NT2/D1 (cell line): ENCODE measurements at regions not wholly inside any gene's neighbourhood (a gene's known extent, or its start where the extent isn't known, plus 50 kb on each side); places are given as distances from the start of the nearest gene placed in this dataset.

Source experiments
- DNase-seq: peaks from one replicate; pipeline ENCODE4 v3.0.0-alpha.2; 2011; ENCODE audit warnings: low read depth, low spot score
- H3K27me3 ChIP-seq: 2 replicates; pipeline ENCODE4 v1.6.0; 2011; ENCODE audit warnings: mild to moderate bottlenecking; ENCODE audit not compliant: insufficient read length, insufficient read depth
- H3K36me3 ChIP-seq: 2 replicates; pipeline ENCODE4 v1.6.1; 2011; ENCODE audit warnings: mild to moderate bottlenecking, low read length, mixed read lengths; ENCODE audit not compliant: insufficient read depth, insufficient read length
- H3K4me1 ChIP-seq: 2 replicates; pipeline ENCODE4 v1.5.1; 2011; ENCODE audit not compliant: insufficient read depth, insufficient read length
- H3K4me3 ChIP-seq: 2 replicates; pipeline ENCODE4 v1.5.1; 2011; ENCODE audit warnings: low read depth; ENCODE audit not compliant: insufficient read length
- H3K9ac ChIP-seq: 2 replicates; pipeline ENCODE4 v1.6.0; 2011; ENCODE audit warnings: low read depth; ENCODE audit not compliant: insufficient read length
- H3K9me3 ChIP-seq: 2 replicates; pipeline ENCODE4 v1.5.1; 2011; ENCODE audit warnings: mild to moderate bottlenecking, low read length; ENCODE audit not compliant: insufficient read depth
- SUZ12 ChIP-seq: IDR thresholded peaks from 2 replicates; pipeline ENCODE4 v1.6.1; 2011; ENCODE audit not compliant: insufficient read length, insufficient read depth; ENCODE audit errors: extremely low read depth
- YY1 ChIP-seq: IDR thresholded peaks from 2 replicates; pipeline ENCODE4 v1.6.1; 2011; ENCODE audit not compliant: insufficient read length, insufficient read depth
- ZNF274 ChIP-seq: IDR thresholded peaks from 2 replicates; pipeline ENCODE4 v1.6.1; 2011; ENCODE audit warnings: mild to moderate bottlenecking, low read depth, low read length

- TF ChIP-seq ZNF274 = no peak
- no peak for TF ChIP-seq SUZ12
- TF ChIP-seq YY1 = no peak
- Histone ChIP-seq H3K9ac (no peak overlapping the region), H3K4me3 (no peak overlapping the region), H3K27me3 (no peaks in the 10 kb centered on the region), H3K36me3 (no peaks in the 10 kb centered on the region), H3K9me3 (no peaks in the 10 kb centered on the region), H3K4me1 (no peaks in the 10 kb centered on the region)
- DNase-seq = no peak
Observed at GRCh38 chr22:48619721-48620120, 1208.0 kb downstream of the BRD1 start.

GRCh38 chr22:48618326-48618725 is 1209.3 kb downstream of the BRD1 start:
- TF ChIP-seq YY1 (no peak), ZNF274 (no peak), SUZ12 (no peak)
- Histone ChIP-seq H3K9me3 (no peaks in the 10 kb centered on the region), H3K36me3 (no peaks in the 10 kb centered on the region), H3K4me3 (no peak overlapping the region), H3K9ac (no peak overlapping the region), H3K4me1 (no peaks in the 10 kb centered on the region), H3K27me3 (no peaks in the 10 kb centered on the region)
- no peak for DNase-seq

GRCh38 chr22:48616656-48617055 is 1211.0 kb downstream of the BRD1 start:
- Histone ChIP-seq H3K4me1 (no peaks in the 10 kb centered on the region), H3K9me3 (no peaks in the 10 kb centered on the region), H3K27me3 (no peaks in the 10 kb centered on the region), H3K9ac (no peak overlapping the region), H3K36me3 (no peaks in the 10 kb centered on the region), H3K4me3 (no peak overlapping the region)
- no peak for TF ChIP-seq SUZ12
- TF ChIP-seq YY1 = no peak
- no peak for TF ChIP-seq ZNF274
- DNase-seq = no peak

- TF ChIP-seq YY1 (no peak), ZNF274 (no peak), SUZ12 (no peak)
- Histone ChIP-seq H3K27me3 (no peaks in the 10 kb centered on the region), H3K4me3 (no peak overlapping the region), H3K4me1 (no peaks in the 10 kb centered on the region), H3K9me3 (no peaks in the 10 kb centered on the region), H3K36me3 (no peaks in the 10 kb centered on the region), H3K9ac (no peak overlapping the region)
- DNase-seq = no peak
Observed at GRCh38 chr22:48615171-48616008, 1212.3 kb downstream of the BRD1 start.

- Histone ChIP-seq H3K4me3 (no peak overlapping the region), H3K9me3 (no peaks in the 10 kb centered on the region), H3K4me1 (no peaks in the 10 kb centered on the region), H3K9ac (no peak overlapping the region), H3K36me3 (no peaks in the 10 kb centered on the region), H3K27me3 (no peaks in the 10 kb centered on the region)
- DNase-seq = no peak
- TF ChIP-seq YY1 (no peak), ZNF274 (no peak), SUZ12 (no peak)
Observed at GRCh38 chr22:48613566-48614200, 1214.0 kb downstream of the BRD1 start.

- Histone ChIP-seq H3K27me3 (no peaks in the 10 kb centered on the region), H3K4me3 (no peak overlapping the region)
Observed at GRCh38 chr22:48612077-48612995, 1215.3 kb downstream of the BRD1 start.

GRCh38 chr22:48609279-48609865 is 1218.3 kb downstream of the BRD1 start:
- no peak overlapping the region for H3K9ac ChIP-seq
- peaks cover 4% of the 10 kb centered on the region for H3K4me1 ChIP-seq
- TF ChIP-seq SUZ12 (no peak), YY1 (no peak), ZNF274 (no peak)
- DNase-seq = no peak
- no peaks in the 10 kb centered on the region for H3K27me3 ChIP-seq
- H3K36me3 ChIP-seq = no peaks in the 10 kb centered on the region
- H3K4me3 ChIP-seq = no peak overlapping the region
- no peaks in the 10 kb centered on the region for H3K9me3 ChIP-seq

More at GRCh38 chr22:48612077-48612995, 1215.3 kb downstream of the BRD1 start:
- no peaks in the 10 kb centered on the region for H3K36me3 ChIP-seq
- no peak for DNase-seq
- no peaks in the 10 kb centered on the region for H3K4me1 ChIP-seq
- no peak overlapping the region for H3K9ac ChIP-seq
- no peaks in the 10 kb centered on the region for H3K9me3 ChIP-seq
- TF ChIP-seq YY1 = no peak
- TF ChIP-seq ZNF274 = no peak
